ENCODE measurements at regions not wholly inside any gene's neighbourhood (a gene's known extent, or its start where the extent isn't known, plus 50 kb on each side); places are given as distances from the start of the nearest gene placed in this dataset.

DNA sequence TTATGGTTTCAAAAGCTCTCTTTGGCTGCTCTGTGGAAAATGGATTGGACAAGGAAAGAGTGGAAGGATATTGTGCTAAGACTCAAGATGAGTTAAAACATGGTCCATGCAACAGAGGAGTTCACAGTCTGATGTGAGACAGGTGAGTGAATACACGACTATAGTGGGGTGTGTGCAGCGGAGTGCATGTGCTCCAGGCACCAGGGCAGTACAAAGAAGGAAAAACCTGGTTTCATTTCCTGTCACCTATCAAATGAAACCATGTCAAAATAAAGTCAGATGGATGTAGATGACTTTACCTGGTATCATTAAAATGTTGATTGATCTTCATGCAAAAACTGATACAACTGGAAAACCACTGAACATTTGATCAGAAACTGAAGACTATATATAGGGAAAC is 241.0 kb upstream of the RASGEF1B start:
- Histone ChIP-seq H3K14ac (ENCODE audit: insufficient read length) (no peak overlapping the region), H3K4me3 (ENCODE audit: extremely low read depth in 1 of 4, insufficient read depth in 2 of 4, low read depth in 3 of 4, low read length in 4 of 4) (no peak overlapping the region), H3K4me1 (replicated peaks in 1 of 4; ENCODE audit: control insufficient read depth in 3 of 4, insufficient read depth in 4 of 4, low read length in 3 of 4) (peaks cover 0 to 5% (median 4%) of the 10 kb centered on the region in 4 experiments; a peak in 3 of 7 replicates), H3K9ac (replicated peaks in 1 of 4; ENCODE audit: extremely low read depth in 1 of 4, low read depth in 3 of 4, low read length in 3 of 4) (no peak overlapping the region), H2BK15ac (ENCODE audit: low read length) (no peak overlapping the region), H2BK5ac (ENCODE audit: low read depth, low read length) (no peak overlapping the region), H3K27me3 (replicated peaks in 1 of 4; ENCODE audit: control insufficient read depth in 3 of 4, extremely low read depth in 1 of 4, insufficient read depth in 3 of 4, low read length in 3 of 4) (peaks cover 0 to 2% (median 0%) of the 10 kb centered on the region in 4 experiments; a peak in 1 of 7 replicates), H2AK5ac (ENCODE audit: low read depth, low read length) (no peak overlapping the region), H3K79me1 (ENCODE audit: low read depth, low read length) (no peaks in the 10 kb centered on the region), H2AFZ (ENCODE audit: low read length) (no peak overlapping the region), H3K23ac (ENCODE audit: insufficient read length) (no peak overlapping the region), H4K5ac (ENCODE audit: insufficient read length, low read depth, low read length) (no peak overlapping the region), H4K20me1 (replicated peaks in 1 of 2; ENCODE audit: control insufficient read depth in 1 of 2, insufficient read depth in 2 of 2, low read length in 2 of 2) (no peaks in the 10 kb centered on the region), H2BK12ac (ENCODE audit: low read depth, low read length) (no peak overlapping the region), H2BK20ac (ENCODE audit: low read length) (no peak overlapping the region), H4K8ac (ENCODE audit: extremely low read depth, insufficient read depth, low read length) (no peak overlapping the region), H3K79me2 (ENCODE audit: control insufficient read depth in 1 of 2, insufficient read depth in 2 of 2, low read length in 2 of 2) (no peaks in the 10 kb centered on the region), H3K27ac (ENCODE audit: low read depth, low read length) (no peak overlapping the region), H3K4ac (replicated peaks; ENCODE audit: insufficient read length, low read depth, low read length) (no peak overlapping the region), H3K4me2 (ENCODE audit: insufficient read depth in 1 of 2, low read depth in 2 of 2, low read length in 2 of 2) (no peak overlapping the region), H3K23me2 (ENCODE audit: low read depth, low read length) (no peaks in the 10 kb centered on the region), H3K56ac (replicated peaks; ENCODE audit: insufficient read length, low read depth, low read length) (no peak overlapping the region), H3K9me3 (ENCODE audit: insufficient read depth in 2 of 2, low read depth in 1 of 2, low read length in 1 of 2) (no peaks in the 10 kb centered on the region), H2BK120ac (replicated peaks; ENCODE audit: low read depth, low read length) (no peak overlapping the region), H4K91ac (replicated peaks; ENCODE audit: insufficient read length, low read length) (no peak overlapping the region), H3K36me3 (ENCODE audit: control insufficient read depth in 2 of 4, insufficient read depth in 4 of 4, low read length in 3 of 4) (no peaks in the 10 kb centered on the region), H3K18ac (ENCODE audit: extremely low read depth, low read length) (no peak overlapping the region)
- FAIRE-seq: no peak
- POLR2A ChIA-PET (ENCODE audit: partially characterized antibody): no interaction called here
- WGBS, 2 experiments (ENCODE audit: extremely low coverage in 1 of 2, insufficient coverage in 1 of 2, insufficient read length in 1 of 2, insufficient replicate concordance in 2 of 2, low coverage in 1 of 2, low lambda C conversion rate in 2 of 2, missing lambda C conversion rate in 1 of 2): 85% methylated on average over 2 of the region's 2 CpGs; no CpG with 5 or more reads in 1 of the 2 experiments
- DNase-seq (ENCODE audit: low read depth in 1 of 2, low spot score in 2 of 2): no peak
- CTCF ChIA-PET (ENCODE audit: partially characterized antibody): no interaction called here
- TF ChIP-seq PHF8 (conservative IDR thresholded peaks at IDR 0.05; ENCODE audit: low read depth, low read length) (no peak), CTBP2 (IDR thresholded peaks at IDR 0.05; ENCODE audit: borderline replicate concordance, insufficient read depth, insufficient read length, low read length) (no peak), CBX8 (IDR thresholded peaks at IDR 0.05; ENCODE audit: borderline replicate concordance, low read depth, low read length) (no peak), JUND (IDR thresholded peaks at IDR 0.05; ENCODE audit: low read length) (no peak), CHD1 (IDR thresholded peaks at IDR 0.05; ENCODE audit: low read depth, low read length) (no peak), HDAC2 (IDR thresholded peaks at IDR 0.05; ENCODE audit: borderline replicate concordance in 1 of 2, low read depth in 2 of 2, low read length in 2 of 2) (no peak), MAFK (IDR thresholded peaks at IDR 0.05; ENCODE audit: low read depth, low read length) (no peak), CREB1 (IDR thresholded peaks at IDR 0.05) (no peak), POLR2AphosphoS5 (IDR thresholded peaks at IDR 0.05; ENCODE audit: low read depth, low read length) (no peak), SRF (IDR thresholded peaks at IDR 0.05; ENCODE audit: low read depth, low read length) (no peak), YY1 (IDR thresholded peaks at IDR 0.05; ENCODE audit: low read depth, low read length) (no peak), TAF7 (optimal IDR thresholded peaks at IDR 0.05; ENCODE audit: borderline replicate concordance, low read depth, low read length) (no peak)
- TF ChIP-seq, protein P1, sequence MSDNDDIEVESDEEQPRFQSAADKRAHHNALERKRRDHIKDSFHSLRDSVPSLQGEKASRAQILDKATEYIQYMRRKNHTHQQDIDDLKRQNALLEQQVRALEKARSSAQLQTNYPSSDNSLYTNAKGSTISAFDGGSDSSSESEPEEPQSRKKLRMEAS (IDR thresholded peaks at IDR 0.05): no peak
- TF ChIP-seq, protein P2, sequence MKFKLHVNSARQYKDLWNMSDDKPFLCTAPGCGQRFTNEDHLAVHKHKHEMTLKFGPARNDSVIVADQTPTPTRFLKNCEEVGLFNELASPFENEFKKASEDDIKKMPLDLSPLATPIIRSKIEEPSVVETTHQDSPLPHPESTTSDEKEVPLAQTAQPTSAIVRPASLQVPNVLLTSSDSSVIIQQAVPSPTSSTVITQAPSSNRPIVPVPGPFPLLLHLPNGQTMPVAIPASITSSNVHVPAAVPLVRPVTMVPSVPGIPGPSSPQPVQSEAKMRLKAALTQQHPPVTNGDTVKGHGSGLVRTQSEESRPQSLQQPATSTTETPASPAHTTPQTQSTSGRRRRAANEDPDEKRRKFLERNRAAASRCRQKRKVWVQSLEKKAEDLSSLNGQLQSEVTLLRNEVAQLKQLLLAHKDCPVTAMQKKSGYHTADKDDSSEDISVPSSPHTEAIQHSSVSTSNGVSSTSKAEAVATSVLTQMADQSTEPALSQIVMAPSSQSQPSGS (IDR thresholded peaks at IDR 0.05; ENCODE audit: low read length): no peak

Measured in H1 (cell line).